ENCODE measurements at regions not wholly inside any gene's neighbourhood (a gene's known extent, or its start where the extent isn't known, plus 50 kb on each side); places are given as distances from the start of the nearest gene placed in this dataset.

DNA sequence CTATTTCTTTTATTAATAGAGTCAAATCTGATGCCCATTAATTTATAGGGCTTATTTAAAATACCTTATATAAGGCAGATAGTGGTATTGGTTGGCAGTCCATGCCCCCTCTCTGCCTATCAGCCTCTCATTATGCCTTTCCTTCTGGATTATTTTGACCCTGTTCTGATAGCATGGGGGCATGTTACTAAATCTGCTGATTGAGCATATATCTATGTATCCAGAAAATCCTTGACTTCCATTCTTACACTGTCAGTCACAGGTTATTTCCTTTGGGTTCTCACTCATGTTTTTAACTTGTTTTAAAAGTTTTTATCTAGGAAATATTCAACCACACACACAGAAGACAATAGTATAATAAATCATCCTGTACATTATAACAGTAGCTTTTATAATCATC, 1184.9 kb downstream of the HACE1 start:
- TF ChIP-seq, protein P1, sequence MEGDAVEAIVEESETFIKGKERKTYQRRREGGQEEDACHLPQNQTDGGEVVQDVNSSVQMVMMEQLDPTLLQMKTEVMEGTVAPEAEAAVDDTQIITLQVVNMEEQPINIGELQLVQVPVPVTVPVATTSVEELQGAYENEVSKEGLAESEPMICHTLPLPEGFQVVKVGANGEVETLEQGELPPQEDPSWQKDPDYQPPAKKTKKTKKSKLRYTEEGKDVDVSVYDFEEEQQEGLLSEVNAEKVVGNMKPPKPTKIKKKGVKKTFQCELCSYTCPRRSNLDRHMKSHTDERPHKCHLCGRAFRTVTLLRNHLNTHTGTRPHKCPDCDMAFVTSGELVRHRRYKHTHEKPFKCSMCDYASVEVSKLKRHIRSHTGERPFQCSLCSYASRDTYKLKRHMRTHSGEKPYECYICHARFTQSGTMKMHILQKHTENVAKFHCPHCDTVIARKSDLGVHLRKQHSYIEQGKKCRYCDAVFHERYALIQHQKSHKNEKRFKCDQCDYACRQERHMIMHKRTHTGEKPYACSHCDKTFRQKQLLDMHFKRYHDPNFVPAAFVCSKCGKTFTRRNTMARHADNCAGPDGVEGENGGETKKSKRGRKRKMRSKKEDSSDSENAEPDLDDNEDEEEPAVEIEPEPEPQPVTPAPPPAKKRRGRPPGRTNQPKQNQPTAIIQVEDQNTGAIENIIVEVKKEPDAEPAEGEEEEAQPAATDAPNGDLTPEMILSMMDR (IDR thresholded peaks at IDR 0.05; ENCODE audit: low read length) = no peak
- no peak for TF ChIP-seq EZH2 (IDR thresholded peaks at IDR 0.05; ENCODE audit: borderline replicate concordance, low read length)

All from OCI-LY1 (cell line).